GM12878 (cell line): ENCODE measurements at regions not wholly inside any gene's neighbourhood (a gene's known extent, or its start where the extent isn't known, plus 50 kb on each side); places are given as distances from the start of the nearest gene placed in this dataset.

Experiments used
- ATAC-seq: fragments of 200-7000 bp; cut with Tn5 transposase; 3 replicates; pipeline ENCODE4 v1.9.1; 2020; ENCODE audit warnings: mild to moderate bottlenecking, moderate library complexity
- BruUV-seq: library from RNA; stranded (reverse); fragments of 400-500 nt; replicated peaks from 2 replicates; lab custom pipeline; 2021; lab: Mats Ljungman, UMichigan
- CTCF ChIA-PET: fragments of 300-600 bp; sonication (Branson Sonifier 250); formaldehyde crosslinking; extraction: SDS; loops from one replicate; lab custom pipeline; 2021; ENCODE audit warnings: inconsistent platforms; lab: Yijun Ruan, JAX
- POLR2A ChIA-PET: fragments of 350-600 bp; formaldehyde crosslinking; extraction: SDS; loops from one replicate; lab custom pipeline; 2021; ENCODE audit warnings: inconsistent platforms; lab: Charles Lee
- RAD21 ChIA-PET: fragments of 300-600 bp; sonication (Branson Sonifier 250); formaldehyde crosslinking; loops from one replicate; lab custom pipeline; 2023; ENCODE audit warnings: antibody characterized with exemption; ENCODE audit not compliant: unreplicated experiment; lab: Charles Lee
- SMC1A ChIA-PET: fragments of 300-600 bp; sonication (Branson Sonifier 250); formaldehyde crosslinking; loops from one replicate; lab custom pipeline; 2023; ENCODE audit not compliant: unreplicated experiment, uncharacterized antibody; lab: Charles Lee
- DNase-seq: peaks from one replicate; pipeline ENCODE4 v3.0.0-alpha.2; 2011; ENCODE audit warnings: low read depth, low spot score
- FAIRE-seq: peaks from 3 replicates; lab custom pipeline; 2011; peaks lifted over from hg19 to GRCh38; lab: Jason Lieb, UNC
- H2AFZ ChIP-seq: 2 replicates; pipeline ENCODE4 v1.6.0; 2011; ENCODE audit warnings: low read depth, low read length, control low read depth; ENCODE audit not compliant: control insufficient read depth
- H3K27ac ChIP-seq: 2 replicates; pipeline ENCODE4 v1.5.1; 2011; ENCODE audit warnings: control low read depth; ENCODE audit not compliant: control insufficient read depth, insufficient read depth
- H3K27me3 ChIP-seq, 2 experiments: replicated peaks in 1 of 2; 2 replicates each; pipeline versions ENCODE4 v1.6.0 to v1.6.1; 2011; ENCODE audit warnings: low read length in 1 of 2; ENCODE audit not compliant: control insufficient read depth in 2 of 2, insufficient read depth in 2 of 2
- H3K36me3 ChIP-seq, 2 experiments: 2 replicates each; pipeline ENCODE4 v1.5.1; 2011; ENCODE audit warnings: low read length in 1 of 2; ENCODE audit not compliant: control insufficient read depth in 2 of 2, insufficient read depth in 2 of 2
- H3K4me1 ChIP-seq: 2 replicates; pipeline ENCODE4 v1.6.1; 2011; ENCODE audit warnings: mild to moderate bottlenecking, low read length, moderate library complexity, mixed read lengths; ENCODE audit not compliant: control insufficient read depth, insufficient read depth
- H3K4me2 ChIP-seq: 2 replicates; pipeline ENCODE4 v1.6.0; 2011; ENCODE audit warnings: control low read depth; ENCODE audit not compliant: control insufficient read depth, insufficient read depth
- H3K4me3 ChIP-seq: fragments of 200-600 bp; sonication (generic); 2 replicates; pipeline ENCODE4 v1.5.1; 2016
- H3K79me2 ChIP-seq: 2 replicates; pipeline ENCODE4 v1.6.0; 2011; ENCODE audit warnings: low read length; ENCODE audit not compliant: control insufficient read depth, insufficient read depth
- H3K9ac ChIP-seq: 2 replicates; pipeline ENCODE4 v1.8.0; 2011; ENCODE audit warnings: low read length, control low read depth, mixed read lengths; ENCODE audit not compliant: control insufficient read depth, insufficient read depth
- H3K9me3 ChIP-seq: replicated peaks from 3 replicates; pipeline ENCODE4 v1.5.1; 2011; ENCODE audit warnings: mild to moderate bottlenecking, low read length; ENCODE audit not compliant: control insufficient read depth, insufficient read depth
- H4K20me1 ChIP-seq: 2 replicates; pipeline ENCODE4 v1.6.0; 2011; ENCODE audit not compliant: control insufficient read depth, insufficient read depth
- CBX5 ChIP-seq: sonication (generic); IDR thresholded peaks from 2 replicates; pipeline ENCODE4 v1.6.1; 2016; ENCODE audit warnings: low read depth, moderate library complexity, mild to moderate bottlenecking, inconsistent platforms
- CUX1 ChIP-seq: IDR thresholded peaks from 2 replicates; pipeline ENCODE4 v1.6.1; 2012; ENCODE audit warnings: improper control_type of control experiment, low read depth, low read length; ENCODE audit not compliant: insufficient replicate concordance
- FOS ChIP-seq: IDR thresholded peaks from 3 replicates; pipeline ENCODE4 v1.6.1; 2011; ENCODE audit warnings: borderline replicate concordance; ENCODE audit not compliant: insufficient read length; ENCODE audit errors: extremely low read depth
- MYC ChIP-seq: IDR thresholded peaks from 2 replicates; pipeline ENCODE4 v1.6.1; 2011; ENCODE audit warnings: mild to moderate bottlenecking, low read length, moderate library complexity, inconsistent platforms; ENCODE audit not compliant: insufficient read depth, insufficient replicate concordance, insufficient read length, severe bottlenecking
- SMAD1 ChIP-seq: fragments of 450-650 bp; IDR thresholded peaks from 2 replicates; pipeline ENCODE4 v1.6.1; 2018; ENCODE audit warnings: mild to moderate bottlenecking, low read depth; ENCODE audit not compliant: partially characterized antibody
- in situ Hi-C: fragments of 300-500 bp; cut with MboI; formaldehyde crosslinking; loops from 9 replicates; pipeline ENCODE4 v1.14.3; 2018; ENCODE audit warnings: mixed read lengths
- intact Hi-C: fragments of 100-400 bp; cut with micrococcal nuclease; formaldehyde crosslinking; loops from one replicate; pipeline ENCODE4 v1.14.2; 2022; ENCODE audit not compliant: unreplicated experiment
- TF ChIP-seq, protein P1 (sequence below): fragments of 150-350 bp; IDR thresholded peaks from 2 replicates; pipeline ENCODE4 v1.6.1; 2014; ENCODE audit warnings: mild to moderate bottlenecking, low read depth, low read length
- TF ChIP-seq, protein P2 (sequence below): fragments of 450-650 bp; IDR thresholded peaks from 2 replicates; pipeline ENCODE4 v1.6.1; 2017; ENCODE audit warnings: antibody characterized with exemption, mild to moderate bottlenecking, moderate library complexity

DNA sequence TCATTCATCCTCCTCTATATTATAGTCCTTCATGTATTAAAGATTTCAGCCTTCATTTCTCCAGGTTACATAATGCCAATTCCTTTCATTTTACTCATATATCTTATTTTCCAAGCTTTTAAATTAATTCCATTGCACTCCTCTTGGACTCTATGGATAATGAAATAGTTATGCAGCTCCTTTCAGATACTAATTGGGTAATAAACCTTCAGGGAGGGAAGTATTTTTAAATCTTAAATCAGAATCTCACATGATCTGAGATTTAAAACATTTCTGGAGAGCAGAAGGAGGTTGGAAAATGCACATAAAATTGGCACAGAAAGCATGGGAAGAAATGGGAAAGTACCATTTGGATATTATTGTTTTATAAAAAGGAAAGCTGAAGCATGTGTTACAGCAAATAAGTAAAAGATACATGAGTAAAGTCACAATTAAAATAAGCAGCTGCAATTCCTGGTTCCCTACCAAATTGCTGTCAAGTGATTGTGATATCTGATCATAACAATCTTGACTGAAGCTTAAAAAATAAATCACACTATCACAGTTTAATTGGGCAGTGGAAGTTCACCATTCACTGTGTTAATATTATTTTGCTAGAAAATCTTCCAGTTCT lies 257.9 kb upstream of the NREP start:
- ChIA-PET RAD21 (no interaction called here), POLR2A (no interaction called here)
- H3K36me3 ChIP-seq, result no peaks in the 10 kb centered on the region
- no peaks in the 10 kb centered on the region for H3K79me2 ChIP-seq
- no peaks in the 10 kb centered on the region for H3K27me3 ChIP-seq
- in situ Hi-C loops, result no loop called here
- no peak overlapping the region for H3K4me2 ChIP-seq
- TF ChIP-seq MYC (no peak), FOS (no peak), CUX1 (no peak), SMAD1 (no peak), CBX5 (no peak)
- TF ChIP-seq, protein P1, sequence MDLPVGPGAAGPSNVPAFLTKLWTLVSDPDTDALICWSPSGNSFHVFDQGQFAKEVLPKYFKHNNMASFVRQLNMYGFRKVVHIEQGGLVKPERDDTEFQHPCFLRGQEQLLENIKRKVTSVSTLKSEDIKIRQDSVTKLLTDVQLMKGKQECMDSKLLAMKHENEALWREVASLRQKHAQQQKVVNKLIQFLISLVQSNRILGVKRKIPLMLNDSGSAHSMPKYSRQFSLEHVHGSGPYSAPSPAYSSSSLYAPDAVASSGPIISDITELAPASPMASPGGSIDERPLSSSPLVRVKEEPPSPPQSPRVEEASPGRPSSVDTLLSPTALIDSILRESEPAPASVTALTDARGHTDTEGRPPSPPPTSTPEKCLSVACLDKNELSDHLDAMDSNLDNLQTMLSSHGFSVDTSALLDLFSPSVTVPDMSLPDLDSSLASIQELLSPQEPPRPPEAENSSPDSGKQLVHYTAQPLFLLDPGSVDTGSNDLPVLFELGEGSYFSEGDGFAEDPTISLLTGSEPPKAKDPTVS, result no peak
- TF ChIP-seq, protein P2, sequence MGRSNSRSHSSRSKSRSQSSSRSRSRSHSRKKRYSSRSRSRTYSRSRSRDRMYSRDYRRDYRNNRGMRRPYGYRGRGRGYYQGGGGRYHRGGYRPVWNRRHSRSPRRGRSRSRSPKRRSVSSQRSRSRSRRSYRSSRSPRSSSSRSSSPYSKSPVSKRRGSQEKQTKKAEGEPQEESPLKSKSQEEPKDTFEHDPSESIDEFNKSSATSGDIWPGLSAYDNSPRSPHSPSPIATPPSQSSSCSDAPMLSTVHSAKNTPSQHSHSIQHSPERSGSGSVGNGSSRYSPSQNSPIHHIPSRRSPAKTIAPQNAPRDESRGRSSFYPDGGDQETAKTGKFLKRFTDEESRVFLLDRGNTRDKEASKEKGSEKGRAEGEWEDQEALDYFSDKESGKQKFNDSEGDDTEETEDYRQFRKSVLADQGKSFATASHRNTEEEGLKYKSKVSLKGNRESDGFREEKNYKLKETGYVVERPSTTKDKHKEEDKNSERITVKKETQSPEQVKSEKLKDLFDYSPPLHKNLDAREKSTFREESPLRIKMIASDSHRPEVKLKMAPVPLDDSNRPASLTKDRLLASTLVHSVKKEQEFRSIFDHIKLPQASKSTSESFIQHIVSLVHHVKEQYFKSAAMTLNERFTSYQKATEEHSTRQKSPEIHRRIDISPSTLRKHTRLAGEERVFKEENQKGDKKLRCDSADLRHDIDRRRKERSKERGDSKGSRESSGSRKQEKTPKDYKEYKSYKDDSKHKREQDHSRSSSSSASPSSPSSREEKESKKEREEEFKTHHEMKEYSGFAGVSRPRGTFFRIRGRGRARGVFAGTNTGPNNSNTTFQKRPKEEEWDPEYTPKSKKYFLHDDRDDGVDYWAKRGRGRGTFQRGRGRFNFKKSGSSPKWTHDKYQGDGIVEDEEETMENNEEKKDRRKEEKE, result no peak
- TF ChIP-seq, all 136 proteins: peak for 0
- no peak overlapping the region for H3K27ac ChIP-seq
- H3K4me3 ChIP-seq, result no peak overlapping the region
- H3K9ac ChIP-seq, result no peak overlapping the region
- H3K9me3 ChIP-seq, result no peaks in the 10 kb centered on the region
- BruUV-seq, result no TSS peak
- ChIA-PET CTCF (interaction anchor here (2.5 kb wide), 1 partner anchor 11 kb away, joined by 6 read pairs; no protein-coding TSS in a partner anchor), SMC1A (interaction anchor here (0.5 to 3.1 kb wide), 6 partner anchors 9 to 1838 kb away, joined by 3 to 23 read pairs (median 4); no protein-coding TSS in a partner anchor)
- DNase-seq, result no peak
- FAIRE-seq, result no peak
- no peak for ATAC-seq
- intact Hi-C loops, result loop anchor here (5.0 kb wide), 1 partner anchor 132 kb away; no protein-coding TSS in a partner anchor
- H4K20me1 ChIP-seq, result no peaks in the 10 kb centered on the region
- no peak overlapping the region for H2AFZ ChIP-seq
- H3K4me1 ChIP-seq, result peaks cover 6% of the 10 kb centered on the region; the same call in 1 of the 2 replicates
